HG03045 (cell line): ENCODE measurements at regions not wholly inside any gene's neighbourhood (a gene's known extent, or its start where the extent isn't known, plus 50 kb on each side); places are given as distances from the start of the nearest gene placed in this dataset.

Experiments used
- ATAC-seq: cut with Tn5 transposase; IDR thresholded peaks from one replicate; pipeline ENCODE4 v1.9.1; 2021; ENCODE audit warnings: mild to moderate bottlenecking, moderate library complexity; ENCODE audit not compliant: unreplicated experiment

DNA sequence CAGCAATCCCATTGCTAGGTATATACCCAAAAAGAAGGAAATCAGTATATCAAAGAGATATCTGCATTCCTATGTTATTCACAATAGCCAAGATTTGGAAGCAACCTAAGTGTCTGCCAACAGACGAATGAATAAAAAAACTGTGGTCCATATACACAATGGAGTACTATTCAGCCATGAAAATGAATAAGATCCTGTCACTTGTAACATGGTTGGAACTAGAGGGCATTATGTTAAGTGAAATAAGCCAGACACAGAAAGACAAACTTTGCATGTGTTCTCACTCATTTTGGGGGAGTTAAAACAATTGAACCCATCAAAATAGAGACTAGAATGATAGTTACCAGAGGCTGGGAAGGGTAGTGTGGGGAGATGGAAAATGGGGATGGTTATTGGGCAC lies 323.5 kb upstream of the NFE2L3 start:
- ATAC-seq: no peak

GRCh38 chr7:25829663-25830062 lies 322.3 kb upstream of the NFE2L3 start:
- no peak for ATAC-seq

GRCh38 chr7:25830215-25830614 lies 321.8 kb upstream of the NFE2L3 start:
- no peak for ATAC-seq

- ATAC-seq: no peak
Measured at GRCh38 chr7:25831062-25831691, 320.8 kb upstream of the NFE2L3 start.

- ATAC-seq: no peak
Measured at GRCh38 chr7:25831831-25832411, 320.1 kb upstream of the NFE2L3 start.

GRCh38 chr7:25832456-25832855 lies 319.5 kb upstream of the NFE2L3 start:
- no peak for ATAC-seq

- ATAC-seq: no peak
Measured at GRCh38 chr7:25832929-25833328, 319.1 kb upstream of the NFE2L3 start.

GRCh38 chr7:25834050-25834449 lies 317.9 kb upstream of the NFE2L3 start:
- ATAC-seq: no peak

DNA sequence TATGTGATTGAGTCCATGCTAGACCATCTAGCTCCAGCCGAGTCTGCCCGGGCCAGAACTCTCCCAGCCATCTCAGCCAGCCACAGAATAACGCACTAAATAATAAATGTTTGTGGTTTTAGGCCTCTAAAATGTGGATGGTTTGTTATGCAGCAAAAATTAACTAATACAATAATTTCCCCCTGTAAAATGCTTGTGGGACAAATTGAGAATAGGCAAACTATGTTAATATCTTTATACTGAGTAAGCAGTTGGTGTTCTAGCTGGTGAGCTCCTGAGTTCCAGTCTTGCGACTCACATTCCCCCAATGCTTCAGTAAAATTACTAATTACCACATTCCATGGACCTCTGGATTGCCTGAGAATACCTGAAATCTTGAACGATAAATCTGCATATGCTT lies 316.8 kb upstream of the NFE2L3 start:
- ATAC-seq: no peak

DNA sequence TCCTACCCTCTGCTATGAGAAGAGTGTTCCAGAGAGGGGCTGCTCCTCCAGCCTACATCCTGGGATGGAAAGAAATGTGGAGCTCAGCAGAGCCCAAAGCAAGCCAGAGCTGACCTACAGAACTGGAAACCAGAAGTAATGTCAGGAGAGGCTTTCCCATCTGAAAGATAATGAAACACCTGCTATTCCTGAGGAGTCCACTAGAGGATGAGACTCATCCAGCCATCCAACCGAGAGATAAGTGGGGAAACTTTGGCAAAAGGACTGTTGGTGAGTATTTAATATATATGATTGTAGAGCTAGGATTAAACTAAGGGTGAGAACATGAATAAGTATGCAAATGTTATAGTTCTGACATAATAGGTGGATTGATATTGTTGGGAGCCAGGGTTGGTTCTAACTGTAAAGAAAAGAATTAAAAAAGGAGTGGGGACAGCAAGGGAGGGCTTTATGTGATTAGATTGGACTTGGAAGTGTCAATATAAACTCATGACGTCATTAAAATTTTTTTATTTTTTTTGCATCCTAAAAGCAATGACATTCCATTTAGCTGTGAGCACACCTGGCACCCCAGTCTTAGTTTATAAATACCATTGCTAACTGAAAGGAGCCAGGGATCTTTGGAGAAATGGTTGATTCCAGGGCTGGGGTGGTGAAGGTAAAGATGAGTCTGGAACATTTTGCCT lies 312.8 kb upstream of the NFE2L3 start:
- ATAC-seq: no peak

DNA sequence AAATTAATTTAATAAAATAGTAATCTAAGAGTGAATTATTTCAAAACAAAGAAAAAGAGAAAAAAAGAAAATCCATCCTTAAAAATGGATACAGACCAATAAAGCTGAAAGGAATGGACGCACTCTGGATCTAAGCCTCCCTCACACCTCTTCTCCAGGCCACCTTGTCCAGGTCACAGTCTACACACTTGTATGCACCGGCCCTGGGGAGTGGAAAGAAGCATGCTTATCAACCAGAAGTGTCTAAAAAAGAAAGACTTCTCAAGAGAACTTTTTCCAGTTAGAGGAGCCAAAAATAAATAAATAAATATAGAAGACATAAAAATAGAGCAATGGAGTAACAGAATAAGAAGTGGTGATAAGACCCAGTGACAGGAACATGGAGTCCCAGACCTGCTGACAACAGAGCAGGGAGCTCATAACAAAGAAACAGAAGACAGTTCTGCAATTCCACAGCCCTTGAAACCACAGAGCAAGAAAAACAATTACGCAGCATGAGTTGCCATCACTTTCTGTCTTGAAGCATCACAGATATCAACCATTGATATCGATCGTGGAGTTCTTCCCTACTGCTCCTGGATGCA lies 311.7 kb upstream of the NFE2L3 start:
- no peak for ATAC-seq

- no peak for ATAC-seq
Measured at GRCh38 chr7:25841575-25841974, 310.4 kb upstream of the NFE2L3 start.

- ATAC-seq: no peak
Measured at GRCh38 chr7:25842201-25842733, 309.7 kb upstream of the NFE2L3 start.

- ATAC-seq: no peak
Measured at GRCh38 chr7:25843467-25843866, 308.5 kb upstream of the NFE2L3 start.

DNA sequence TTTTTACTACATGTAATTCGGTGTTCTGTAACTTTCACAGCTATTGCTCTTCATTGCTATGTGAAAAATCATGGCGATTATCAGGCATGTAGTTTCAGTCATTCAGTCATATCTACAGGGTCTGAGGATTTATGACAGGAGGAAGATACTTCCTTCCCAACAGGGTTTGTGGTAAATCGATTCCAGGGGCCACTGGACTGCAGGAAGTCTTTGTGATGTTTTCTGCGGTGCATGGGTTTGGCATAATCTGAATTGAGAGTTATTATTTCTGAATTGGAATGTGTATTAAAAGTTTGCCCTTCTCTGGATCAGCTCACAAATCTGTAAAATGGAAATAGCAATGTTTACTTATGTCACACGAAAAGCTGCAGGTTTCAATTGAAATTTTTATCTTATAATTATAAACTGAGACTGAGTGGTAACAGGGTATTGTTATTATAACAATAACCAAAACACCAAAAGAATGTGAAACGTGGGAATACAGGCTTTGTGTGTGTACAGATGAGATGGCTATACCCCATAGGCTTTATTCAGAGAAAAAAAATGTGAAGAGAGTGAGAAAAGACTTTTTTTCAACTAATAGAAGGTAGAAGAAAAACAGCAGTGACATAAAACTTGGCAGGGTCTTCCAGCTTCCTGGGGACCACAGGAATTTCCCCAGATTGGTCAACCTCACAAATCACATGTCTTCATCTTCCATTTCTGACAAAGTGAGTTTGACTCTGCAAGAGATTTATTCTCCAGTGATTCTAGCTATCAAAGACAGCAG lies 307.7 kb upstream of the NFE2L3 start:
- ATAC-seq: no peak

DNA sequence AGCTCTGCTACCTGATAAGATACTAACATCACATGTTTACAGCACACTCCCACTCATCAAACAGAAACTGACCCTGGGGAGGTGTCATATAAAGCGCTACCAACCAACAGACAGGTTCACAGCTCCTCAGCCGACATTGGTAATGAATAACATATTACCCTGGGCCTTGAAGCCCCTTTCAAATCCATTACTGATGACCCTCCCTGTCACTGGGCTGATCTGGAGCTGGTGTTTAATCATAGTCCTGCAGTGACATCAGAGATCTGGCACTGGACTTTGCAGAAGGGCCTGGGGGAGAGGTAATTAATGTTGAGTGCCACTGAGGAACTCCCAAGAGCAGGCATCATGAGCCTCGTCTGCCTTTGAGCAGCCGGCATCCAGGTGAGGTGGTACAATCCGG lies 306.5 kb upstream of the NFE2L3 start:
- ATAC-seq: no peak

DNA sequence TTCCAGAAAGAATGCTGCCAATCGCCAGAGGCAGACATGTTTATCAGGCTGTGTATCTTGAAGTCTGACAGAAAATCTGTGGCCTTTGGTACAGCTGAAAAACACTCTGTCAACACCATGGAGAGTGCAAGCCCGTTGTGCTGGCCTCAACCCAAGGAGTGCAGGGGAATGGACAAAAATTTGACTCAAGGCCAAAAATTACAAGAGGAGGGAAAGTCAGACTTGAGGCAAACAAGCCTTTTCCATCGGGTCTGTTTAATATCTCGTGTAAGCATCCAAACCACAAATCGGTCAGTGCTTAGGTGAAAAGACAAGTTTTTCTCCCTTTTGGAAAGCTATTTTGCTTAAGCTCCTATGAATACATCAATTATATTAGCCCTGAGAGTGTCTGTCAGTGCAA lies 305.3 kb upstream of the NFE2L3 start:
- ATAC-seq: no peak

- ATAC-seq: no peak
Measured at GRCh38 chr7:25847336-25848070, 304.5 kb upstream of the NFE2L3 start.

DNA sequence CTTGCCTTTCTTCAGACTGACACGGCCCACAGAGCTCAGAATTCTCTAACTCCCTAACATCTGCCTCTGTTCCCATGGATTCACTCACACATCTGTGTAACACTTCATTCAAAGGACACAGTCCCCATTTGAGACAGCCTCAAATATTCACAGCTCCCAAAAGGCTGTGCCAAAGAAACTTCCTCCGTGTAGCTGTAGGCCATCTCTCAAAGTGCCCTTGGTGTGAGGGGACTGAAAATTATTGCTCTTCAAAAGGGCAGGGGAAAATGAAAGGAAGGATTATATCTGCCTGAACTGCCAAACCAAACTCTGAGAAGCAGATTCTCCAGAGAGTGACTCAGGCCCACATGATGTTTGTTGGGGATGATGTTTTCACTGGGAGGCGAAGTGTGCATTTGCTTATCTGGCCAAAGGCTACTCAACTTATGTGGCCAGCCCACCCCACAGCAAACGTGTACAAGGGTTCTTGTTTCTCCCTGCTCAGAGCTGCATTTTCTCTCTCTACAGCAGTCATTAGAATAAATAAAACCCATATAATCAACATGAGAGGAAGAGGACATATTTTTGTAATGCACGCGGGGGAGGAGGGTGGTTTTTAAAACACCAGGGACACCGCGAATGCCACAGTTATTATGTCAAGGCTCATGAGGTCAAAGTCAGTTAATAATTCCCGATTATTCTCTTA lies 302.4 kb upstream of the NFE2L3 start:
- no peak for ATAC-seq

DNA sequence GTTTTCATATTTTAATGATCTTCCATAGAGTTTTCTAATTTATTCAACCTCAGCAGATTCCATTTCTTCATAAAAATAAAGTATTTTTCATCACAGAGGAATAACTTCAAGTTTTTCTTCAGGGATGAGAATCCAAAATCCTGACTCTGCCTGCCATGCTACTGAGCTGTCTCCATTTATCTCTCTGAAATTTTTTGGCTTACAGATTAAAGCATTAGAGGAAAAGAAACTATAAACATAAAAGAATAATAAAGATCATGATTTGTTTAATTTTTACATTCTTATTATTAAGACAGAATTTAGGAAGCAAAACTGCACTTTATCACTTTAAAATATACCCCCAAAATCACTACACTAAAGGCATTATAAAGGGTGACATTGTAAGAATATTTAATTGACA lies 301.8 kb upstream of the NFE2L3 start:
- no peak for ATAC-seq
